IMR-90 (cell line): ENCODE measurements at regions not wholly inside any gene's neighbourhood (a gene's known extent, or its start where the extent isn't known, plus 50 kb on each side); places are given as distances from the start of the nearest gene placed in this dataset.

ENCODE experiments used
- ATAC-seq: fragments of 200-7000 bp; cut with Tn5 transposase; 2 replicates; pipeline ENCODE4 v1.9.1; 2020; ENCODE audit warnings: low read depth, mild to moderate bottlenecking, moderate library complexity
- BruUV-seq: library from RNA; stranded (reverse); fragments of 400-500 nt; replicated peaks from 2 replicates; lab custom pipeline; 2021; lab: Mats Ljungman, UMichigan
- CTCF ChIA-PET: fragments of 300-600 bp; formaldehyde crosslinking; extraction: SDS; loops from one replicate; lab custom pipeline; 2021; ENCODE audit warnings: antibody characterized with exemption; lab: Yijun Ruan, JAX
- POLR2A ChIA-PET: fragments of 300-600 bp; sonication (Branson Sonifier 250); formaldehyde crosslinking; loops from one replicate; lab custom pipeline; 2022; ENCODE audit warnings: antibody characterized with exemption; ENCODE audit not compliant: unreplicated experiment; lab: Charles Lee
- DNase-seq: peaks from one replicate; pipeline ENCODE4 v3.0.0; 2013
- H2AFZ ChIP-seq: replicated peaks from 2 replicates; pipeline ENCODE3; 2013; ENCODE audit warnings: low read length, mild to moderate bottlenecking; ENCODE audit not compliant: poor library complexity
- H2AK5ac ChIP-seq: 2 replicates; pipeline ENCODE4 v1.6.1; 2013; ENCODE audit warnings: low read depth, low read length, inconsistent platforms
- H2AK9ac ChIP-seq: replicated peaks from 2 replicates; pipeline ENCODE3; 2013; ENCODE audit warnings: mild to moderate bottlenecking, low read depth, low read length, moderate library complexity; ENCODE audit not compliant: poor library complexity
- H2BK120ac ChIP-seq: 2 replicates; pipeline ENCODE4 v1.6.1; 2013; ENCODE audit warnings: low read depth, low read length, inconsistent platforms
- H2BK15ac ChIP-seq: 3 replicates; pipeline ENCODE4 v1.6.1; 2013; ENCODE audit warnings: low read depth, low read length, inconsistent platforms
- H2BK20ac ChIP-seq: 2 replicates; pipeline ENCODE4 v1.6.1; 2013; ENCODE audit warnings: low read depth, mild to moderate bottlenecking, inconsistent platforms, low read length, moderate library complexity
- H2BK5ac ChIP-seq: 2 replicates; pipeline ENCODE4 v1.6.1; 2013; ENCODE audit warnings: mild to moderate bottlenecking, low read depth, low read length, inconsistent platforms; ENCODE audit not compliant: poor library complexity, severe bottlenecking
- H3K14ac ChIP-seq: replicated peaks from 2 replicates; pipeline ENCODE4 v1.6.1; 2013; ENCODE audit warnings: low read depth, low read length, inconsistent platforms
- H3K18ac ChIP-seq: 2 replicates; pipeline ENCODE4 v1.6.1; 2013; ENCODE audit warnings: low read depth, low read length, control low read depth
- H3K23ac ChIP-seq: 2 replicates; pipeline ENCODE4 v1.6.1; 2013; ENCODE audit warnings: low read depth, low read length, inconsistent platforms
- H3K27ac ChIP-seq: 2 replicates; pipeline ENCODE4 v1.5.1; 2013; ENCODE audit warnings: mild to moderate bottlenecking, control low read depth, low read length; ENCODE audit not compliant: insufficient read depth
- H3K27me3 ChIP-seq: 2 replicates; pipeline ENCODE4 v1.6.1; 2013; ENCODE audit warnings: low read length; ENCODE audit not compliant: control insufficient read depth, insufficient read depth
- H3K36me3 ChIP-seq: 2 replicates; pipeline ENCODE4 v1.6.1; 2013; ENCODE audit warnings: low read length, mixed read lengths; ENCODE audit not compliant: control insufficient read depth, insufficient read depth
- H3K4ac ChIP-seq: 2 replicates; pipeline ENCODE4 v1.6.1; 2013; ENCODE audit warnings: low read depth, low read length, inconsistent platforms
- H3K4me1 ChIP-seq: 2 replicates; pipeline ENCODE4 v1.6.1; 2013; ENCODE audit warnings: low read length, mixed read lengths; ENCODE audit not compliant: control insufficient read depth, insufficient read depth
- H3K4me2 ChIP-seq: 2 replicates; pipeline ENCODE4 v1.6.1; 2013; ENCODE audit warnings: low read depth, mild to moderate bottlenecking, control low read depth, low read length, moderate library complexity
- H3K4me3 ChIP-seq: 2 replicates; pipeline ENCODE4 v1.5.1; 2013; ENCODE audit warnings: low read depth, mild to moderate bottlenecking, control low read depth, low read length, moderate library complexity; ENCODE audit not compliant: insufficient read depth
- H3K56ac ChIP-seq: 2 replicates; pipeline ENCODE4 v1.6.1; 2013; ENCODE audit warnings: low read length, inconsistent platforms; ENCODE audit not compliant: insufficient read depth; ENCODE audit errors: extremely low read depth
- H3K79me1 ChIP-seq, 2 experiments: 2 replicates each; pipeline ENCODE4 v1.6.1; 2013; ENCODE audit warnings: low read length in 2 of 2, inconsistent platforms in 1 of 2, low read depth in 1 of 2
- H3K9ac ChIP-seq: 2 replicates; pipeline ENCODE4 v1.6.1; 2013; ENCODE audit warnings: low read depth, low read length, control low read depth
- H3K9me1 ChIP-seq: 2 replicates; pipeline ENCODE4 v1.6.1; 2013; ENCODE audit warnings: low read length, inconsistent platforms; ENCODE audit not compliant: insufficient read depth
- H3K9me3 ChIP-seq: 2 replicates; pipeline ENCODE4 v1.6.1; 2013; ENCODE audit warnings: low read length; ENCODE audit not compliant: control insufficient read depth, insufficient read depth
- H4K20me1 ChIP-seq: 2 replicates; pipeline ENCODE4 v1.6.1; 2013; ENCODE audit warnings: low read length, inconsistent platforms; ENCODE audit not compliant: insufficient read depth
- H4K5ac ChIP-seq: 2 replicates; pipeline ENCODE4 v1.6.1; 2013; ENCODE audit warnings: mild to moderate bottlenecking, low read depth, low read length, control low read depth
- H4K8ac ChIP-seq, 2 experiments: 2 replicates each; pipeline ENCODE4 v1.6.1; 2013; ENCODE audit warnings: low read depth in 2 of 2, low read length in 2 of 2, control low read depth in 1 of 2, inconsistent platforms in 1 of 2
- H4K91ac ChIP-seq: 2 replicates; pipeline ENCODE4 v1.6.1; 2013; ENCODE audit warnings: low read depth, low read length, inconsistent platforms; ENCODE audit not compliant: insufficient read depth
- BHLHE40 ChIP-seq: fragments of 150-350 bp; IDR thresholded peaks from 2 replicates; pipeline ENCODE4 v1.6.1; 2016; ENCODE audit warnings: mild to moderate bottlenecking, low read depth, low read length
- CEBPB ChIP-seq: IDR thresholded peaks from 2 replicates; pipeline ENCODE4 v1.6.1; 2012; ENCODE audit warnings: low read depth, low read length, improper control_type of control experiment
- CHD1 ChIP-seq: IDR thresholded peaks from 2 replicates; pipeline ENCODE4 v1.6.1; 2012; ENCODE audit warnings: low read depth, low read length, improper control_type of control experiment
- FOS ChIP-seq: fragments of 150-350 bp; IDR thresholded peaks from 2 replicates; pipeline ENCODE4 v1.6.1; 2016; ENCODE audit warnings: low read depth, low read length
- MAFK ChIP-seq: IDR thresholded peaks from 2 replicates; pipeline ENCODE4 v1.6.1; 2012; ENCODE audit warnings: low read depth, low read length, improper control_type of control experiment
- MAZ ChIP-seq: IDR thresholded peaks from 2 replicates; pipeline ENCODE4 v1.6.1; 2012; ENCODE audit warnings: low read depth, mild to moderate bottlenecking, low read length, improper control_type of control experiment, moderate library complexity, borderline replicate concordance
- MXI1 ChIP-seq: IDR thresholded peaks from 2 replicates; pipeline ENCODE4 v1.6.1; 2012; ENCODE audit warnings: low read depth, mild to moderate bottlenecking, low read length, moderate library complexity, borderline replicate concordance
- NFE2L2 ChIP-seq: fragments of 150-350 bp; IDR thresholded peaks from 2 replicates; pipeline ENCODE4 v1.6.1; 2016; ENCODE audit warnings: low read depth, mild to moderate bottlenecking, low read length
- POLR2A ChIP-seq: IDR thresholded peaks from 2 replicates; pipeline ENCODE4 v1.6.1; 2012; ENCODE audit warnings: mild to moderate bottlenecking, low read depth, low read length
- RAD21 ChIP-seq: IDR thresholded peaks from 2 replicates; pipeline ENCODE4 v1.6.1; 2012; ENCODE audit warnings: low read length, improper control_type of control experiment
- RCOR1 ChIP-seq: IDR thresholded peaks from 2 replicates; pipeline ENCODE4 v1.6.1; 2012; ENCODE audit warnings: mild to moderate bottlenecking, low read length, improper control_type of control experiment; ENCODE audit not compliant: insufficient replicate concordance
- RFX5 ChIP-seq: IDR thresholded peaks from 2 replicates; pipeline ENCODE4 v1.8.0; 2012; ENCODE audit warnings: low read depth, mild to moderate bottlenecking, low read length, moderate library complexity
- SMC3 ChIP-seq: fragments of 150-350 bp; IDR thresholded peaks from 2 replicates; pipeline ENCODE4 v1.6.1; 2016; ENCODE audit warnings: low read depth, mild to moderate bottlenecking, antibody characterized with exemption, low read length, moderate library complexity
- WGBS, 2 experiments: methylation state at CpG; one replicate each; pipeline versions ENCODE4 v1.1.5 to v1.1.7; 2013; ENCODE audit warnings: missing lambda C conversion rate in 2 of 2; ENCODE audit not compliant: insufficient read length in 1 of 2; ENCODE audit errors: extremely low coverage in 2 of 2; 5-methylcytosine and 5-hydroxymethylcytosine counted together
- dilution Hi-C: fragments of 300-500 bp; cut with HindIII; formaldehyde crosslinking; loops from one replicate; pipeline ENCODE4 v1.14.3; 2018; ENCODE audit warnings: low sequenced_read_pairs; ENCODE audit not compliant: unreplicated experiment
- in situ Hi-C: fragments of 300-500 bp; cut with MboI; formaldehyde crosslinking; loops from 3 replicates; pipeline ENCODE4 v1.14.3; 2019; ENCODE audit warnings: low sequenced_read_pairs, inconsistent platforms, mixed read lengths
- intact Hi-C: fragments of 100-400 bp; cut with micrococcal nuclease; formaldehyde crosslinking; loops from 2 replicates; pipeline ENCODE4 v1.10.0; 2022
- TF ChIP-seq, protein P1 (sequence below): fragments of 150-350 bp; IDR thresholded peaks from 2 replicates; pipeline ENCODE4 v1.6.1; 2017; ENCODE audit warnings: mild to moderate bottlenecking, antibody characterized with exemption, low read length, low read depth
- TF ChIP-seq, protein P2 (sequence below): fragments of 150-350 bp; IDR thresholded peaks from 2 replicates; pipeline ENCODE4 v1.6.1; 2016; ENCODE audit warnings: low read depth, mild to moderate bottlenecking, low read length, moderate library complexity, borderline replicate concordance
- TF ChIP-seq, protein P3 (sequence below): conservative IDR thresholded peaks from 2 replicates; pipeline ENCODE4 v1.5.1; 2012; ENCODE audit warnings: mild to moderate bottlenecking, low read depth, low read length, improper control_type of control experiment

DNA sequence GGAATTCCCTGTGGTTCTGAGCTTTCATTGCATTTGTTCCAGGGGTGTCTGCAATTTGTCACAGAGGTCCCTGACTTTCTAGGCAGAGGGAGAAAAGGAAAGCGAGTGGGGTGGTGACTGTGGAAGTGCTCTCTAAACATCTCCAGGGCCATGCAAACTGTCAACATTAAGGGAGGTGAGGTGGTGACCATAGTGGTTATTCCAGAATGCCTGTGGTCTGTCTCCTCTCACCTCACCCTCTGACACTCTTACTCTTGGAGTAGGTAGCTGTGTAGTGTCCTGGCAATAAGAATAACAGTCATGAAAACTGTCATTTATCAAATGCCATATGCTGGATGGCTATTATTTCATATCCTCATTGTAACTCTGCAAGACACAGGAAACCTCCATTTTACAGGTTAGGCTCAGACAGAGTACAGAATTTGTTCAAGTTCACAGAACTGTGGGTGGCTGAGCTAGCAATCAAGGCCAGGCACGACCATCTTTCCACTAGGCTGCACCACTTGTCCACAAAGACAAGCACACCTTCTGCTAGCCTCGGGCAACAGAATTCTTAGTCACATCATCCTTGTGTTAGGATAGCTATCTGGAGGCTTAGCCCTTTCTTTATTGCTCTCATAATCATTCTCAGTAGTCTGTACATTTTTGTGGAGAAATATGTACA, 179.4 kb downstream of the CD47 start:
- H3K27ac ChIP-seq = no peak overlapping the region
- no peak overlapping the region for H3K4ac ChIP-seq
- H3K56ac ChIP-seq = no peak overlapping the region
- H2AK5ac ChIP-seq = no peak overlapping the region
- BruUV-seq = no TSS peak
- no peak for ATAC-seq
- in situ Hi-C loops = no loop called here
- H2AFZ ChIP-seq = no peak overlapping the region
- no peak for DNase-seq
- H2BK20ac ChIP-seq = no peak overlapping the region
- H3K14ac ChIP-seq = no peak overlapping the region; the same call in 1 of the 2 replicates
- H4K5ac ChIP-seq = no peak overlapping the region
- H3K4me2 ChIP-seq = no peak overlapping the region
- no peak overlapping the region for H2BK5ac ChIP-seq
- H4K91ac ChIP-seq = no peak overlapping the region
- WGBS, 2 experiments = no CpG with 5 or more reads among the region's 3 CpGs
- H2BK120ac ChIP-seq = no peak overlapping the region
- no peak overlapping the region for H3K4me3 ChIP-seq
- H3K23ac ChIP-seq = no peak overlapping the region
- dilution Hi-C loops = no loop called here
- intact Hi-C loops = no loop called here
- CTCF ChIA-PET = no interaction called here
- H4K8ac ChIP-seq = no peak overlapping the region
- H3K9ac ChIP-seq = no peak overlapping the region
- POLR2A ChIA-PET = no interaction called here
- no peaks in the 10 kb centered on the region for H3K9me3 ChIP-seq
- no peak overlapping the region for H2BK15ac ChIP-seq
- no peaks in the 10 kb centered on the region for H3K4me1 ChIP-seq
- H3K36me3 ChIP-seq = no peaks in the 10 kb centered on the region
- TF ChIP-seq POLR2A (no peak), MXI1 (no peak), MAFK (no peak), RAD21 (no peak), MAZ (no peak), SMC3 (no peak), CEBPB (no peak), NFE2L2 (no peak), CHD1 (no peak), RFX5 (no peak), RCOR1 (no peak), BHLHE40 (no peak), FOS (no peak)
- TF ChIP-seq, protein P1, sequence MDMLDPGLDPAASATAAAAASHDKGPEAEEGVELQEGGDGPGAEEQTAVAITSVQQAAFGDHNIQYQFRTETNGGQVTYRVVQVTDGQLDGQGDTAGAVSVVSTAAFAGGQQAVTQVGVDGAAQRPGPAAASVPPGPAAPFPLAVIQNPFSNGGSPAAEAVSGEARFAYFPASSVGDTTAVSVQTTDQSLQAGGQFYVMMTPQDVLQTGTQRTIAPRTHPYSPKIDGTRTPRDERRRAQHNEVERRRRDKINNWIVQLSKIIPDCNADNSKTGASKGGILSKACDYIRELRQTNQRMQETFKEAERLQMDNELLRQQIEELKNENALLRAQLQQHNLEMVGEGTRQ = no peak
- TF ChIP-seq, protein P2, sequence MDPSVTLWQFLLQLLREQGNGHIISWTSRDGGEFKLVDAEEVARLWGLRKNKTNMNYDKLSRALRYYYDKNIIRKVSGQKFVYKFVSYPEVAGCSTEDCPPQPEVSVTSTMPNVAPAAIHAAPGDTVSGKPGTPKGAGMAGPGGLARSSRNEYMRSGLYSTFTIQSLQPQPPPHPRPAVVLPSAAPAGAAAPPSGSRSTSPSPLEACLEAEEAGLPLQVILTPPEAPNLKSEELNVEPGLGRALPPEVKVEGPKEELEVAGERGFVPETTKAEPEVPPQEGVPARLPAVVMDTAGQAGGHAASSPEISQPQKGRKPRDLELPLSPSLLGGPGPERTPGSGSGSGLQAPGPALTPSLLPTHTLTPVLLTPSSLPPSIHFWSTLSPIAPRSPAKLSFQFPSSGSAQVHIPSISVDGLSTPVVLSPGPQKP = no peak
- TF ChIP-seq, protein P3, sequence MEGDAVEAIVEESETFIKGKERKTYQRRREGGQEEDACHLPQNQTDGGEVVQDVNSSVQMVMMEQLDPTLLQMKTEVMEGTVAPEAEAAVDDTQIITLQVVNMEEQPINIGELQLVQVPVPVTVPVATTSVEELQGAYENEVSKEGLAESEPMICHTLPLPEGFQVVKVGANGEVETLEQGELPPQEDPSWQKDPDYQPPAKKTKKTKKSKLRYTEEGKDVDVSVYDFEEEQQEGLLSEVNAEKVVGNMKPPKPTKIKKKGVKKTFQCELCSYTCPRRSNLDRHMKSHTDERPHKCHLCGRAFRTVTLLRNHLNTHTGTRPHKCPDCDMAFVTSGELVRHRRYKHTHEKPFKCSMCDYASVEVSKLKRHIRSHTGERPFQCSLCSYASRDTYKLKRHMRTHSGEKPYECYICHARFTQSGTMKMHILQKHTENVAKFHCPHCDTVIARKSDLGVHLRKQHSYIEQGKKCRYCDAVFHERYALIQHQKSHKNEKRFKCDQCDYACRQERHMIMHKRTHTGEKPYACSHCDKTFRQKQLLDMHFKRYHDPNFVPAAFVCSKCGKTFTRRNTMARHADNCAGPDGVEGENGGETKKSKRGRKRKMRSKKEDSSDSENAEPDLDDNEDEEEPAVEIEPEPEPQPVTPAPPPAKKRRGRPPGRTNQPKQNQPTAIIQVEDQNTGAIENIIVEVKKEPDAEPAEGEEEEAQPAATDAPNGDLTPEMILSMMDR = no peak
- H3K18ac ChIP-seq = no peak overlapping the region
- H3K9me1 ChIP-seq = no peaks in the 10 kb centered on the region
- H3K79me1 ChIP-seq = no peaks in the 10 kb centered on the region
- no peaks in the 10 kb centered on the region for H4K20me1 ChIP-seq
- peaks cover 5% of the 10 kb centered on the region for H3K27me3 ChIP-seq
- no peak overlapping the region for H2AK9ac ChIP-seq
